GM18951 (cell line): ENCODE measurements at regions not wholly inside any gene's neighbourhood (a gene's known extent, or its start where the extent isn't known, plus 50 kb on each side); places are given as distances from the start of the nearest gene placed in this dataset.

Source experiments
- POLR2A ChIP-seq: IDR thresholded peaks from 4 replicates; pipeline ENCODE4 v1.6.1; 2011; ENCODE audit warnings: mild to moderate bottlenecking; ENCODE audit not compliant: insufficient read length, insufficient read depth; ENCODE audit errors: extremely low read depth
- in situ Hi-C: fragments of 300-500 bp; cut with MboI; formaldehyde crosslinking; loops from one replicate; pipeline ENCODE4 v1.12.0; 2022; ENCODE audit warnings: low sequenced_read_pairs, mixed read lengths, inconsistent platforms; ENCODE audit not compliant: unreplicated experiment

DNA sequence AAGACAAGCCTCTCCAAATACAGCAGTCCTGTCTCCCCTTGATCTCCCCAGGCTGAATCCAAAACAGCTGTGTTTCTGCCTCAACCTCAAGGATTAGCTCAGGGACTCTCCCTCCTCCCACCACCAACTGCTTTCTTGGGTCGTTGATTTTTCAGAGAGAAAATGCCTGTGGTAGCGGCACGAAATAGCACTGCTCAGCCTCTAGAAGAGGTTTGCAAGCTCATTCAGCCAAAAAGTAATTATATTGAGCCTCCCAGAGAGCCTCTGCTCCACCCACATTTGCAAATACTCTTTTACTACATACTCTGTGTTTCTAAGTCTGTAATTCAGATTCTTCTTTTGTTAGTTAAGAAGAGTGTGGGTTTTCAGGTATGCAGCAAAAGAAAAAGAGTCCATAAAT, 396.4 kb upstream of the TNP1 start:
- no peak for TF ChIP-seq POLR2A

DNA sequence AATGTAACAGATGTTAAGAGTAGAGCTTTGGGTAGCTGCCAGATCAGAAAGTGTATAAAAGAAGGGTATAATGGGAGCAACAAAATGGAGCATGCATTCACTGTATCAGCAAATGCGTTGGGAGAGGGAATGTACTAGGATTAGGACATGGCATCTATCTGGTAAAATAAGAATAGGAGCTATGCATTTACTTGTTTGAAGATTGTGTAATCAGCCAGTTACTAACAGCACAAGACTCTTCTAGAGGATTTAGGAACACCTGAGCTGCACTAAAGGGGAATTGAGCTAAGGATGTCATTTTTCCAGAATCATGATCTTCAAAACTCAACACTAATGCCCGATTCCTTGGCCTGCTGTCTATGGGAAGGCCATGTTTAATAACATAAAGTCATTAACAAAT, 394.2 kb upstream of the TNP1 start:
- in situ Hi-C loops, result no loop called here

More for the DNA sequence above, 396.4 kb upstream of the TNP1 start:
- in situ Hi-C loops, result no loop called here

DNA sequence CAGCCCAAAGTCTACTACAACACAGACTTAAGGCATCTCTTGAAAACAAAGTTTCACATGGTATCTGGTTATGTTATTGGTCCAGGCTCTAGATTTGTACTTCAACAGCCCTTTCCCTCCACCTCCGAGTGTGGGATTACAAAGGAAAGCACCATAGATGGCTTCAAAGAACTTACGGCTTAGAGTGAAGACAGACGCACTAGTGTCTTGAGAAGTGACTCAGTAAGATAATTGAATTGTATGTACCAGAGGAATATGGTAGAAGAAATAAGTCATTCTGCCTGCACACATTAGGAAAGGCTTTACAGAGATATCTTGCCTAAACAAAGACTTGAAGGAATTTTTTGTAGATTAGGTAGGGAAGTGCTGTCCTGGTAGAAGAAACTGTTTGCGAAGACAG, 392.3 kb upstream of the TNP1 start:
- no peak for TF ChIP-seq POLR2A
- in situ Hi-C loops, result no loop called here

More for the DNA sequence above, 394.2 kb upstream of the TNP1 start:
- no peak for TF ChIP-seq POLR2A

DNA sequence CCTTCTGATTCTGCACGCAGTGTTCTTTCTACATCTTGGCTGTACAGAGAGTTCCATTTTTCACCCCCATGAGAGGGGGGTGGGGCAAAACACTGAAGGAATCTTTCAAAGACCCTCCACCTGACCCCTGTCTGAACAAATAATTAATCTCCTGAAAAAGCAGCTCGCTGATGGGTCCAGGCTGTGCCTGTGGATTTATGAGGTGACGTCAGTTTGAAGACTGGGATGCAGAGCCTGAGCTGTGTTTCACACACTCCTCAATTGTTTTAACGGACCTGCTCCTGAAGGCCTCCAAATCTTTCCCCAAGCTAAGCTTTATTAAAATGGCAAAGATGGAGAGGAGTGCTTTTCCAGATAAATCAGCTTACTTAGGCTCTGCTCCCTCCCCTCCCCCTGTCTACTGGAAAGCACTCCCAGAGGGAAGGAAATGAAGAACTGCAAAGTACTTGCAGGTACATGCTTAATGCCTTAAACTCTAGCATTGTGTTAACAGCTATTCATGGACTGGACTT, 390.2 kb upstream of the TNP1 start:
- in situ Hi-C loops, result no loop called here
- no peak for TF ChIP-seq POLR2A

DNA sequence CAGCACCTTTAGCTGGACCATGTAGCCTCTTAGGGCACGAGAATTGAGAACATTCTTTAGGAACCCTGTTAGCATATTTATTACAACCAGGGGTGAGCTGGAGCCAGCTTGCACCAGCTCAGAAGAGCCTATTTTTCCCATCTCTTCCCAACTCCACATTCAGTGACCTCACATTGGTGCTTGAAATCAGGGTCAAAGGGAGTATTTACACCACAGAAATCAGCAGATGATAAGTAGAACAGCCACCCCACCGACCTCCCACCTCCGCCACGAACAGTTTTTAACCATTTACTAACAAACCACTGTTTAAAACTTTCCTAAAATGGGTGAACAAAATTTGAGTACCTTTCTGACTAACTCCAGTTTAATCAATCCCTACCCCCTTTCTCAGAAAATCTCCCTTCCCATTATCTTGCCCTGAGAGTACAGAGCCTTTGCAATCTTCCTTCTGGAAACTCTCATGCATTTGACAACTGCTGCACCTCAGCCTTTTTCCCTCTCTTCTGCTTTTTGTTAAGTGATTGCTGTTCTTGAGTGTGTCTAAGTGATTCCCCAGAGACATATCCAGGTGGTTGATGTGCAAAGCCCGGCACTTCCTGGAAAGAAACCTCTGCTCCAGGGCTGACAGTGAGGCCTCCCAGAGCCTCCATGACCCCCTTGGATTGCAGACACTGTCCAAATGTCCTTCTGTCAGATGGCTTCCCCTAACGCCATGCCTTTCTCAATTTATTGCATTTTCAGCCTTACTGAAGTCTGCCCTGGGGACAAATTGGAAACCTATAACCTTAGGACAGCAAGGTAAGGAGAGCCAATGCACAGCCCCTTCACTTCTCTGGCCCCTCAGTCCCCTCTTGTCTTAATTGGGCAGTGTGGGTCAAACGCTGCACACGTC, 389.5 kb upstream of the TNP1 start:
- TF ChIP-seq POLR2A, result no peak
- in situ Hi-C loops, result no loop called here

DNA sequence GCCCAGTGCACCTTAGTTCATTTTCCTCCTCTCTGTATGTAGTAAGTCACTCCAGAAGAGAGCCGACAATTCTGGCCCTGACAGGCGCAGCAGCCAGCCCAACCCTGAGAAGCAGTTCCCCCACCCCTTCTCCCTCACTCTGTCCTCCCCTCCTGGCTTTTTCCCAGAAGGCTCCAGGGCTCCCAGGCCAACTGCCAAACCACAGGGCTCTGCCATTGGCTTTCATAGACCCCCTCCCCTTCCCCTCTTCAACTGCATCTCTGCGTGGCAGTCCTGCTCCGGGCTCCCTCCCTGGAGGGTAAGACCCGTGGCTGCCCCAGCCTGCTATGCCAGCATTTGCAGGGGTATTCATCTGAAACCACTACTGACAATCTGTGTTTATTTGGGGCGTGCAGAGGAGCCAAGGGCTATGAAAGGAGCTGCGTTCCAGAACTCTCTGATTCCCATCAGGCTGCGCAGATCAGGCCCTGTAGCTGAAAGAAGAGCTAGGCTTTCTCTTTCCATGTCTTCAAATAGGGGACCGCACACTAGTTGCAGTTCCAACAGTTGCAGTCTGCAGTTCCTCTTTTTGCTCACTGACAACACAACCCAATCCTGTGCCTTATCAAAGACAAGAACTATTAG, 388.6 kb upstream of the TNP1 start:
- in situ Hi-C loops, result no loop called here
- no peak for TF ChIP-seq POLR2A

DNA sequence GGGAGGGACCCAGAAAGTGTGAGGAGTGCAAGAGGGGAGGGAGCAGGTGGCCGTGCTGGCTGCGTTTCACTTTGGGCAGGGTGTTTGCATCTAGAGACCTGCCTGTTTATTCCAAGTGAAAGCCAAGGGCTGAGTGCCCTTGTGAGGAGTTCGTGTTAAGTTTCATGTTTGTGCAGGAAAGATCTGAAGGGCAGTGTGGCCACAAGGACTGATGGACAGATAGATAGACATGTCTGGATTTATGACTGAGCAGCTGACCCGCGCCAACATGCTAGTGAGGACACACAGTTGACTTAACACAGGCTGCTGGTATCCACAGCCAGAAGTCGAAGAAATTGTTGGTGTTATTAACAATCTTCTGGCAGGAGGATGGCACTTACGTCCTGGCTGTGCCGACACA, 387.6 kb upstream of the TNP1 start:
- no peak for TF ChIP-seq POLR2A
- in situ Hi-C loops, result no loop called here

DNA sequence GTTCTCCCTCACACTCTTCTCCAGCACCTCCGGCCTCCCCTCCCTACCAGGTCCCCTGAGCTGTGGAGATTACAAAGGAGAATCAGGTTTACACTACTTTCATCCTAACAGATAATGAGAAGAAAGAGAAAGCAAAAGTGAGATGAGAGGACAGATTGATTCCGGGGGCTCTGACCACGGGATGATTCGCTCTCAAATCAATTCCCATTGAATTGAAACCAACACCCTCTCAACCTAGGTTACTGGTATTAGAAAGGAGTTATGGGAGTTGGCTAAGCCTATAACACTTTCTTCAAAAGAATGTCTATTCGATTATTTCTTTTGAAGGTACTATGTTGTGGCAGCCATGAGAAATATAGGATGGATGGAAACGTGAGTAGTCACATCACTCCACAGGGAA, 386.2 kb upstream of the TNP1 start:
- TF ChIP-seq POLR2A, result no peak
- in situ Hi-C loops, result no loop called here

DNA sequence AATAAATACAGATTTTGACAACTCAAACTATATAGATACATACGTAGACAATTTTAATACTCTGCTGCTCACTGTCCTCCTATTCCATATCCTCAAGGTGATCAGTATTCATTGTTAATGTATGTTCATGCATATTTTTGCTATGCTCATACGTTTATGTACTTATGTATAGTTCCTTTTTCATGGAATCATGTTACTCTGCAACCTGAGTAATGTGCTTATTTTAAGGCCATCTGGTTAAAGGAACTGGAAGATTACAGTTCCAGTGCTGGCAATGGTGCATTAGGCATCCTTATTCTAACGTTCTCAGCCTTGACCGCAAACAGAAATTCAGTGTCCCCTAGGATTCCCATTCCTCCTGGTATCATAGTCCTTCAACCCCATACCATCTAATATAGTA, 385.0 kb upstream of the TNP1 start:
- in situ Hi-C loops, result no loop called here

DNA sequence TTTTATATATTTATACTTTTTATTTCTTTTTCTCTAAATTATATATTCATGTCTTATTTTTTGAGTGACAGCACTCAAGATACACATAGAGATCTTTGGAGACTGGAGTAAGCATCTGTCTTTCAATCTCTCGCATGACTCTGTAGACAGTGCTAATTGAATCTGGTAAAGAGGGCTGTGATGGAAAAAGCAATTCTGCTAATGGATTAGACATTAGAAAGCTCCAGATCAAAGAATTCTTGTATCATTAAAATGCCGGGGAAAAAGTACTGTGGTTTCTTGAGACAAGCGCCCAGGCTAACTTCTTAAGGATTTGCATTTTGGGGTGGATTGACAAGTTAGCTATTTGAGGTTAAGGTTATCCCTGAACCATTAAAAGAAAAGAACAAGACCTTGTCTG, 383.1 kb upstream of the TNP1 start:
- in situ Hi-C loops, result no loop called here

More for the DNA sequence above, 385.0 kb upstream of the TNP1 start:
- TF ChIP-seq POLR2A, result no peak

DNA sequence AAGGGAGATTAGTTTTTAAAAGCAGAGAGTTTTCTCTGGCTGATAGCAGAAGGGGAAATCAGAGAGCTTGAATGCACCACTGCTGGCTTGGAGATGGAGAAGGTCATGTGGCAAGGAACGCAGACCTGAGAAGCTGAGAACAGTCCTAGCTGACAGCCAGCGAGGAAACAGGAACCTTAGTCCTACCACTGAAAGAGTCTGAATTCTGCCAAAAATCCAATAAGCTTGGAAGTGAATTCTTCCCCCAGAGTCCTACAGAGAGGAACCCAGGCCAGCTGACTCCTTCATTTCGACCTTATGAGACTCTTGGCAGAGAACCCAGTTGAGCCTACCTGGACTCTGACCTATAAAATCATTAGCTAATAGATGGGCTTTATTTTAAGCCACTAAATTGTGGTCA, 371.9 kb upstream of the TNP1 start:
- in situ Hi-C loops, result no loop called here
- TF ChIP-seq POLR2A, result no peak

More for the DNA sequence above, 383.1 kb upstream of the TNP1 start:
- TF ChIP-seq POLR2A, result no peak

DNA sequence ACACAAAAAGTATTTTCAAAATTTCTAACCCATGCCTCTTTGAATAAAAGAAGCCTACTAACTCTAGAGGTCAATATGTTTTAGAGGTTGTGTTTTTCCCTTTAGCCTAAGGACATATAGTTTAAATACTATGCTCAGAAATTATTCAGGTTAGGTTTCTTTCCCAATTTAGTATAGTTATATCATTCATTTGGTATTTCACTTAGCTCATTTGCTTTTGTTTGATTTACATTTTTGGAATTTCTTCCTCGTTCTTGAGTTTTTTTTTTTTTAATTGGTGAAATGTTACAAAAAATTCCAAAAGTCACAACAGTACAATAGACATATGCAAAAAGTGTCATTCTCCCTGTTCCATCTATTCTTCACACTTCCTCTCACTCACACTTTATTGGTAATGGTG, 371.3 kb upstream of the TNP1 start:
- TF ChIP-seq POLR2A, result no peak
- in situ Hi-C loops, result no loop called here

DNA sequence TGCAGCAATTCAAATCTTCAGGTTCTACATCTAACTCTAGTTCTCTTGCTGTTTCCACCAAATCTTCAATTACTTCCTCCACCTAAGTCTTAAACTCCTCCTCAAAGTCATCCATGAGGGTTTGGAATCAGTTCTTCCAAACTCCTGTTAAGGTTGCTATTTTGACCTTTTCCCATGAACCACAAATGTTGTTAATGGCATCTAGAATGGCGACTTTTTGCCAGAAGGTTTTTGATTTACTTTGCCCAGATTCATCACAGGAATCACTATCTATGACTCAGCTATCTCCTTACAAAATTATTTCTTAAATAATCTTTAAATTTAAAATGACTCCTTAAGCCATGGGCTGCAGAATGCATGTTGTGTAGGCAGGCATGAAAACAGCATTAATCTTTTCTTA, 368.9 kb upstream of the TNP1 start:
- in situ Hi-C loops, result no loop called here

DNA sequence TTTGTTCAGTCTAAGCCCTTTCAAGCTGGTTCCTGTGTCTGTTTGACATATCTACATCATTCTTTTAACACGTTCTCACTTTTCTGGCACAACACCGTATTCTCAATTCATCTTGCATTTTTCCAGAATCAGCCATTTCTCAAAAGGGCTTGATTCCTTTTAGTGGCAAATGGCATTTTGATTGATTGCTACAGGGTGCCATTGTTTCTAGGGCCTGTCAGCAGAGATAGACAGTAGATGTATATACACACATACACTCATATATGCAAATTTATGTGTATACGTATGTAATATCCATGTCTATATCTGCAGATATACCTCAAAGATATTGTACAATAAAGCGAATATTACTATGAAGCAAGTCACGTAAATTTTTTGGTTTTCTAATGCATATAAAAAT, 367.9 kb upstream of the TNP1 start:
- no peak for TF ChIP-seq POLR2A
- in situ Hi-C loops, result no loop called here

More for the DNA sequence above, 368.9 kb upstream of the TNP1 start:
- TF ChIP-seq POLR2A, result no peak
